Choroid plexus epithelial cell (primary cell): ENCODE measurements at regions not wholly inside any gene's neighbourhood (a gene's known extent, or its start where the extent isn't known, plus 50 kb on each side); places are given as distances from the start of the nearest gene placed in this dataset.

Source experiments
- DNase-seq: peaks from one replicate; pipeline ENCODE4 v3.0.0-alpha.2; 2010; ENCODE audit warnings: low read depth
- H3K4me3 ChIP-seq: 2 replicates; pipeline ENCODE4 v1.5.1; 2011; ENCODE audit warnings: low read depth, mild to moderate bottlenecking, control low read depth, low read length, moderate library complexity
- CTCF ChIP-seq: conservative IDR thresholded peaks from 2 replicates; pipeline ENCODE4 v1.5.1; 2011; ENCODE audit warnings: low read depth, mild to moderate bottlenecking, control low read depth, inconsistent platforms, low read length, moderate library complexity

- no peak for TF ChIP-seq CTCF
- H3K4me3 ChIP-seq: no peak overlapping the region
- no peak for DNase-seq
Measured at GRCh38 chr13:79090552-79091124, 315.4 kb downstream of the RBM26 start.

GRCh38 chr13:79084802-79085424 is 321.1 kb downstream of the RBM26 start:
- no peak for TF ChIP-seq CTCF

GRCh38 chr13:79081942-79082341 is 324.1 kb downstream of the RBM26 start:
- DNase-seq: no peak
- TF ChIP-seq CTCF: no peak
- H3K4me3 ChIP-seq: no peak overlapping the region

More at GRCh38 chr13:79084802-79085424, 321.1 kb downstream of the RBM26 start:
- DNase-seq: no peak
- H3K4me3 ChIP-seq: no peak overlapping the region

- no peak for TF ChIP-seq CTCF
- DNase-seq: no peak
- no peak overlapping the region for H3K4me3 ChIP-seq
Measured at GRCh38 chr13:79079351-79079839, 326.7 kb downstream of the RBM26 start.

GRCh38 chr13:79075703-79076102 is 330.4 kb downstream of the RBM26 start:
- H3K4me3 ChIP-seq: no peak overlapping the region
- TF ChIP-seq CTCF: no peak
- DNase-seq: no peak

GRCh38 chr13:79070343-79070974 is 335.6 kb downstream of the RBM26 start:
- H3K4me3 ChIP-seq: no peak overlapping the region
- DNase-seq: no peak
- TF ChIP-seq CTCF: no peak
